ENCODE measurements at regions not wholly inside any gene's neighbourhood (a gene's known extent, or its start where the extent isn't known, plus 50 kb on each side); places are given as distances from the start of the nearest gene placed in this dataset.

DNA sequence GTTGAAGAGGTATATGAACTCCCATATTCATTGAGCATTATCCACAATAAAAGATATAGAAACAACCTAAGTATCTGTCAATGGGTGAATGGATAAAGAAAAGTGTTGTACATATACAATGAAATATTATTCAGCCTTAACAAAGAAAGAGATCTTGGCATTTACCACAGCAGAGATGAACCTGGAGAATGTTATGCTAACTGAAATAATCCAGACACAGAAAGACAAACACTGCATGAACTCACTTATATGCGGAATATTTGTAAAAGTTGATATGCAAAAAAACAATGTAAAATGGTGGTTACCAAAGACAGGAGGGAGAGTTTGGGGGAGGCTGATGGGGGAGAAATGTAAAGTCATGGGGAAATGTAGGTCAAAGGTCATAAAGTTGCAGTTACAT is 278.7 kb downstream of the ZNF608 start:
- Histone ChIP-seq H3K36me3 (replicated peaks in 1 of 2; ENCODE audit: control insufficient read depth in 1 of 2, insufficient read depth in 2 of 2, low read length in 2 of 2) (no peaks in the 10 kb centered on the region), H3K27me3 (ENCODE audit: control insufficient read depth in 2 of 2, insufficient read depth in 2 of 2, low read length in 2 of 2) (no peaks in the 10 kb centered on the region), H3K79me2 (ENCODE audit: insufficient read depth, low read length) (no peaks in the 10 kb centered on the region), H2AFZ (ENCODE audit: insufficient read depth, low read depth, low read length, poor library complexity, severe bottlenecking) (no peak overlapping the region), H3K4me3 (replicated peaks in 1 of 3; ENCODE audit: low read depth in 2 of 3, low read length in 3 of 3) (no peak overlapping the region), H4K20me1 (ENCODE audit: insufficient read depth, low read length) (no peaks in the 10 kb centered on the region), H3K4me2 (replicated peaks; ENCODE audit: extremely low read depth, low read length, poor library complexity, severe bottlenecking) (no peak overlapping the region), H3K9me3 (replicated peaks in 1 of 2; ENCODE audit: control insufficient read depth in 1 of 2, insufficient read depth in 1 of 2, low read length in 2 of 2) (no peaks in the 10 kb centered on the region), H3K9ac (ENCODE audit: insufficient read depth, low read length, poor library complexity, severe bottlenecking) (no peak overlapping the region), H3K4me1 (ENCODE audit: control insufficient read depth in 1 of 2, insufficient read depth in 2 of 2, low read length in 2 of 2) (no peaks in the 10 kb centered on the region), H3K27ac (ENCODE audit: low read depth in 1 of 2, low read length in 2 of 2) (no peak overlapping the region)
- H3K27me3 Mint-ChIP-seq (ENCODE audit: low read depth in 3 of 3): peaks cover 0 to 1% (median 0%) of the 10 kb centered on the region in 3 donors
- no peaks in the 10 kb centered on the region for H3K4me1 Mint-ChIP-seq
- intact Hi-C loops (cut with micrococcal nuclease): no loop called here
- TF ChIP-seq, protein P1, sequence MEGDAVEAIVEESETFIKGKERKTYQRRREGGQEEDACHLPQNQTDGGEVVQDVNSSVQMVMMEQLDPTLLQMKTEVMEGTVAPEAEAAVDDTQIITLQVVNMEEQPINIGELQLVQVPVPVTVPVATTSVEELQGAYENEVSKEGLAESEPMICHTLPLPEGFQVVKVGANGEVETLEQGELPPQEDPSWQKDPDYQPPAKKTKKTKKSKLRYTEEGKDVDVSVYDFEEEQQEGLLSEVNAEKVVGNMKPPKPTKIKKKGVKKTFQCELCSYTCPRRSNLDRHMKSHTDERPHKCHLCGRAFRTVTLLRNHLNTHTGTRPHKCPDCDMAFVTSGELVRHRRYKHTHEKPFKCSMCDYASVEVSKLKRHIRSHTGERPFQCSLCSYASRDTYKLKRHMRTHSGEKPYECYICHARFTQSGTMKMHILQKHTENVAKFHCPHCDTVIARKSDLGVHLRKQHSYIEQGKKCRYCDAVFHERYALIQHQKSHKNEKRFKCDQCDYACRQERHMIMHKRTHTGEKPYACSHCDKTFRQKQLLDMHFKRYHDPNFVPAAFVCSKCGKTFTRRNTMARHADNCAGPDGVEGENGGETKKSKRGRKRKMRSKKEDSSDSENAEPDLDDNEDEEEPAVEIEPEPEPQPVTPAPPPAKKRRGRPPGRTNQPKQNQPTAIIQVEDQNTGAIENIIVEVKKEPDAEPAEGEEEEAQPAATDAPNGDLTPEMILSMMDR (IDR thresholded peaks at IDR 0.05): no peak
- H3K9me3 Mint-ChIP-seq: peaks cover 0 to 12% (median 3%) of the 10 kb centered on the region in 7 donors
- no peak overlapping the region for H3K4me3 Mint-ChIP-seq
- no peak for DNase-seq
- no peaks in the 10 kb centered on the region for H3K36me3 Mint-ChIP-seq
- 100% methylated on average over 1 of the region's 1 CpG for WGBS (ENCODE audit: insufficient coverage)
- H3K27ac Mint-ChIP-seq: no peak overlapping the region

- no peaks in the 10 kb centered on the region for H3K36me3 ChIP-seq (replicated peaks in 1 of 2; ENCODE audit: control insufficient read depth in 1 of 2, insufficient read depth in 2 of 2, low read length in 2 of 2)
- H2AFZ ChIP-seq (ENCODE audit: insufficient read depth, low read depth, low read length, poor library complexity, severe bottlenecking): no peak overlapping the region
- no peak overlapping the region for H3K4me3 Mint-ChIP-seq
- peaks cover 0 to 11% (median 3%) of the 10 kb centered on the region in 7 donors for H3K9me3 Mint-ChIP-seq
- no peaks in the 10 kb centered on the region for H3K9me3 ChIP-seq (replicated peaks in 1 of 2; ENCODE audit: control insufficient read depth in 1 of 2, insufficient read depth in 1 of 2, low read length in 2 of 2)
- TF ChIP-seq, protein P1 (IDR thresholded peaks at IDR 0.05): no peak
- H3K4me2 ChIP-seq (replicated peaks; ENCODE audit: extremely low read depth, low read length, poor library complexity, severe bottlenecking): no peak overlapping the region
- no peaks in the 10 kb centered on the region for H3K27me3 ChIP-seq (ENCODE audit: control insufficient read depth in 2 of 2, insufficient read depth in 2 of 2, low read length in 2 of 2)
- H3K79me2 ChIP-seq (ENCODE audit: insufficient read depth, low read length): no peaks in the 10 kb centered on the region
- H3K27ac Mint-ChIP-seq: no peak overlapping the region
- H3K27me3 Mint-ChIP-seq (ENCODE audit: low read depth in 3 of 3): no peaks in the 10 kb centered on the region
- no peak overlapping the region for H3K9ac ChIP-seq (ENCODE audit: insufficient read depth, low read length, poor library complexity, severe bottlenecking)
- DNase-seq: no peak
- H4K20me1 ChIP-seq (ENCODE audit: insufficient read depth, low read length): no peaks in the 10 kb centered on the region
- intact Hi-C loops (cut with micrococcal nuclease): no loop called here
- no peaks in the 10 kb centered on the region for H3K4me1 ChIP-seq (ENCODE audit: control insufficient read depth in 1 of 2, insufficient read depth in 2 of 2, low read length in 2 of 2)
- no peaks in the 10 kb centered on the region for H3K36me3 Mint-ChIP-seq
- H3K27ac ChIP-seq (ENCODE audit: low read depth in 1 of 2, low read length in 2 of 2): no peak overlapping the region
- H3K4me3 ChIP-seq (replicated peaks in 1 of 3; ENCODE audit: low read depth in 2 of 3, low read length in 3 of 3): no peak overlapping the region
- H3K4me1 Mint-ChIP-seq: no peaks in the 10 kb centered on the region
- WGBS (ENCODE audit: insufficient coverage): no CpG with 5 or more reads among the region's 4 CpGs
Measured at GRCh38 chr5:124466011-124466410, 280.4 kb downstream of the ZNF608 start.

All from CD14-positive monocyte (primary cell).